IPS-18c (cell line): ENCODE measurements at regions not wholly inside any gene's neighbourhood (a gene's known extent, or its start where the extent isn't known, plus 50 kb on each side); places are given as distances from the start of the nearest gene placed in this dataset.

Experiments used
- H3K4me3 ChIP-seq: 2 replicates; pipeline ENCODE4 v1.7.0; 2013; ENCODE audit warnings: low read depth, mild to moderate bottlenecking, low read length, moderate library complexity; ENCODE audit not compliant: insufficient read depth
- H3K9me3 ChIP-seq: one replicate; pipeline ENCODE4 v1.6.1; 2013; ENCODE audit warnings: mild to moderate bottlenecking, low read length, moderate library complexity; ENCODE audit not compliant: control insufficient read depth, insufficient read depth

GRCh38 chrX:39161611-39162255 lies 360.5 kb downstream of the MID1IP1 start:
- H3K4me3 ChIP-seq = no peak overlapping the region
- H3K9me3 ChIP-seq = peaks cover 9% of the 10 kb centered on the region

DNA sequence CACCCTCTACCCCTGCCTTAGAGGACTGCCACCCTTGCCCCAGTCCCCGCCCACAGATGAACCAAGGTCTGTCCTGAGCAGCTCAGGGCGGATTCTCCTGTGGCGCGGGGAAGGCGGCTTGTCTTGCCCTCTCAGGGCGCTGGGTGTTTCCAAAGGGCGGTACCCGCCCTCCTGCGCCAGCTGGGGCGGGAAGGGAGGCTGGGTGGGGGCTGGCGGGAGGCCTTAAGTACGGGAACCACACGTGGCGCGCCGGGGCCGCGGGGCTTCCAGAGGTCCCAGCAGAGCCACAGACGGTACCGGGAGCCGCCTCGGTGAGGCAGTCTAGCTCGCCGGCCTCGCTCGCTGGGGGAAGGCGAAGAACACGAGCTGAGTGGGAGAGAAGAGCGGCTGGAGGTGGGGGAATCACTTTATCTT lies 361.1 kb downstream of the MID1IP1 start:
- Histone ChIP-seq H3K4me3 (no peak overlapping the region), H3K9me3 (peaks cover 9% of the 10 kb centered on the region)

DNA sequence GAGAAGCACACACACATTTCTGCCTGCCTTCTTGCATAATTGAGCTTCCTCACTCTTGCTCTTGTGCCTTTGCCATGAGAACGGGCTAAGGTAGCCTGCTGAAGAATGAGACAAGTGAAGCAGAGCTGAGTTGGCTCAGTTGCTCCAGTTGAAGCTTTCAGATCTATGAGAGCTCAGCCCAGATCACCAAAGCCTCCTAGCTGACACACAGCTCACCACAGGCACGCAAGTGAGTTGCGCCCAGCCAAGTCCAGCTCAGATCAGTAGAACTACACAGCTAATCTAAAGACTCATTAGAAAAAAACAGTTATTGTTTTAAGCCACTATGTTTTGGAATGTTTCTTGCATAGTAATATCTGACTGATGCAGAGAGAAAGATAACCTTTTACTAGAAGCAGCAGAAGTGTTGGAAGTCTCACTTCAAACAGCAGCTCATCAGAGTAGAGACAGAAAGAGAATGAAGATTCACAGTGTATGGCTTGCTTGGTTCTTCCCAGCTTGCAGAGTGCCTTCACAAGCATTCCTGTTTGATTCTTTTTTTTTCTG lies 362.4 kb downstream of the MID1IP1 start:
- H3K9me3 ChIP-seq = peaks cover 9% of the 10 kb centered on the region

GRCh38 chrX:39164212-39164611 lies 363.0 kb downstream of the MID1IP1 start:
- no peak overlapping the region for H3K4me3 ChIP-seq
- H3K9me3 ChIP-seq = peaks cover 9% of the 10 kb centered on the region

More for the DNA sequence above, 362.4 kb downstream of the MID1IP1 start:
- H3K4me3 ChIP-seq = no peak overlapping the region

DNA sequence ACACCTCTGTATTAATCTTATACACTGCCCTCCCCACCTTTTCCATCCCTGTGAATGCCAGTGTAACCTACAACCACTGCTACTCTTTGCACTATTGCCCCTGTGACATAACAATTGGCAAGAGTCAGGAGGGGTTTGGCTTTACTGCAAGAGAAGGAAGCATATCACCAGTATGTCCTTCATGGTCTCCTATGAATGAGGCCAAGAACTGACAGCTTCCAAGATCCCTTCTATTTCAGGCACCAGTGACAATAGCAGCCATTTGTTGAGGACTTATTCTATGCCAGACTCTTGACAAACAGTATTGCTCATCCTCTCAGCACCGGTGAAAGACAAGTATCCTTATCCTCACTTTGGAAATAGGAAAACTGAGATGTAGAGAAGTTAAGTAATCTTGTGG lies 363.9 kb downstream of the MID1IP1 start:
- Histone ChIP-seq H3K4me3 (no peak overlapping the region), H3K9me3 (peaks cover 9% of the 10 kb centered on the region)

- no peak overlapping the region for H3K4me3 ChIP-seq
- peaks cover 9% of the 10 kb centered on the region for H3K9me3 ChIP-seq
Observed at GRCh38 chrX:39165773-39166172, 364.5 kb downstream of the MID1IP1 start.

DNA sequence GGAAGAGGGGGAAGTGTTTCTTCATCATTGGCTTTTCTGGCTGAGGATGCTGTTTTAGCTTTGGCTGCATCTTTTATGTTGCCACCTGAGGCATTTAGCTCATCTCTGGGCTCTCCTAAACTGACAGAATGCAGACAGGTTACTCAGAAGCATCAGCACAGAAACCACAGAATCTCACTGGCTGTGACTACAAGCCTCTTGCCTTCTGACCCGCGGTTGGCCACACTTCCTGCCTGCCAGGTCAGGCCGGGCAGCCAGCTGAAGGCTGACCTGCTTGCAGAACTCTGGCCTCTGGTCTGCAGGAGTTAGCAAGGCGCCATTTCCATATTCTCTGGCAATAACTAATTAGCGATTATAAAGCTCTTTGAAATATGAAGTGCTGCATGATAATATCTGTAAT lies 366.5 kb downstream of the MID1IP1 start:
- Histone ChIP-seq H3K4me3 (no peak overlapping the region), H3K9me3 (peaks cover 9% of the 10 kb centered on the region)

DNA sequence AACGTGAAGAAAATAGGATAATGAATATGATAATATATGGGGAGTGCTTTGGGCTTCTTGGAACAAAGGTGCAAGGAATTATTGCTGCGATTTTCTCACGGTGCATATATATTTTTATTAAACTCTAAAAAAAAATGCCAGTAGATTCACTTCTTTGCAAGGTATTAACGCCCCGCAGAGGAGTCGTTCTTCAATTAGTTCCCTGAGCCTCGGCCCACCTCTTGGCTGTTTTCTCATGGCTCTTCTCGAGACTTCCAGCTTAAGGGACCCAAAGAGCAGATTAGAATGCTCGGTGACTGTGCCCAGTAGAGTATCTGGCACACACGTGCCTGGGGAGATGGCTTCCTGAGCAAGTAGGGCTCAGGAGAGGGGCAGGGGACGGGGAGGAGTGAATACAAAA lies 367.4 kb downstream of the MID1IP1 start:
- peaks cover 9% of the 10 kb centered on the region for H3K9me3 ChIP-seq
- no peak overlapping the region for H3K4me3 ChIP-seq

- Histone ChIP-seq H3K9me3 (peaks cover 9% of the 10 kb centered on the region), H3K4me3 (no peak overlapping the region)
Observed at GRCh38 chrX:39169976-39170375, 368.7 kb downstream of the MID1IP1 start.

DNA sequence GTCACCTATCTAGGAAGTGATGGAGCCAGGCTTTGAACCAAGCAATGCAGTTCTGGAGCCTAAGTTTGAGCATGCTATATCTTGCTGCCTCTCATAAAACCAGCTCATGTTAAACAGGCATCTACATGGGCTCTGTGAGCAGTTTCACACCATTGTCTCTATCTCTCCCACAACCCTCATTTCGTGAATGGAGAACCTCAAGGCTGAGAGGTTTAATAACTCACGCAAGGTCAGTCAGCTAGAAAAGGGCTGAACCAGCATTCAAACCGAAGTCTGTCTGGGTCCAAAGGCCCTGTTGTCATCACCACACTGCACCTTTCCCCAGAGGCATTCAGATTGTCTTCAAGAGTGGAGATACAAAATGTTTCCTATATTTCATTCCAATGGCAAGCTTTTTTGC lies 369.2 kb downstream of the MID1IP1 start:
- Histone ChIP-seq H3K9me3 (peaks cover 7% of the 10 kb centered on the region), H3K4me3 (no peak overlapping the region)

DNA sequence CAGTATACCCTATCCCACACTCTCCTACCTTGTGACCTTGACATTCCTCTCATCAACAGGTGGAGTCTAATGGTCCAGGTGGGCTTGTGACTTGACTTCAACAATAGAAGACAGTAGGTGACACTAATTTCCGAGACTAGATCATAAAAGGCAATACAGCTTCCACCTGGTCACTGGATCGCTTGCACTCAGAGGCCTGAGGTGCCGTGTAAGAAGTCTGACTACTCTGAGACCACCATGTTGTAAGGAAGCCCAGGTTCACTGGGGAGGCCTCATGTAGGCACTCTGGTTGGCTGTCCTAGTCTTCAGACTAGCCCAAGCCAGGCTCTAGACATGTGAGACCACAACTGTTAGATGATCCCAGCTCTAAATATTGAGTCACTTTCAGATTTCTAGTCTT lies 370.4 kb downstream of the MID1IP1 start:
- Histone ChIP-seq H3K9me3 (peaks cover 2% of the 10 kb centered on the region), H3K4me3 (no peak overlapping the region)

GRCh38 chrX:39174241-39174771 lies 373.0 kb downstream of the MID1IP1 start:
- Histone ChIP-seq H3K4me3 (no peak overlapping the region), H3K9me3 (peaks cover 2% of the 10 kb centered on the region)

DNA sequence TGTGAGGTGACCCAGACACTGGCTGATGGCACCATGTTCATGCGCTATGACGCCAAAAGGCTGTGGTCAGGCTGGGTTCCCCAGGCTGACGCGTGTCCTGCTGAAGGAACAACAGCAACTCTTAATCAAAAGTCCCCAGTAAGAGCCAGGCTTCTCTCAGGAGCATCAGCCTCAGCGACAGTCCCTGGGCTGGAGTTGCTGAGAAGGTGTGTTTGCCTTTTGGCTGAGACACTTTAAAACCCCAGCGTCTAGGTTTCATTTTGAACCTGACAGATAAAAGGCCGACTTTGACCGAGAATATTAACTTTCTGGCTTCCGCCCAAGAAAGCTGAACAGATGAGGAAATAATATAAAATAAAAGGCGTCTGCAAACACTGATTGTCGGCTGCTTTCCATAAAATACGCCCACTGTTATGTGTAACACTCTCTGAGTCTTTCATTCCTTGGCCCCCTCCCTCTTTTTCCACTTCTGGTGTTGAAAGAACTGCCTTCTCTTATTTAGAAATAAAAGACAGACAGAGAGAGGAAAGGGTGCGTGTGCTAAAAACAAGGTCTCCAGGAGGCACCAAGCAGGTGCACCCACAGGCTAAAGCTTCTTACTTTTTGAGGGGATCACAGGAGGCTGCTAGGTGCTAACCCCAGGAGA lies 373.6 kb downstream of the MID1IP1 start:
- peaks cover 2% of the 10 kb centered on the region for H3K9me3 ChIP-seq
- H3K4me3 ChIP-seq = no peak overlapping the region

GRCh38 chrX:39175418-39176057 lies 374.3 kb downstream of the MID1IP1 start:
- no peak overlapping the region; the same call in 1 of the 2 replicates for H3K4me3 ChIP-seq

GRCh38 chrX:39176105-39176504 lies 374.8 kb downstream of the MID1IP1 start:
- Histone ChIP-seq H3K9me3 (peaks cover 2% of the 10 kb centered on the region), H3K4me3 (no peak overlapping the region)

More at GRCh38 chrX:39175418-39176057, 374.3 kb downstream of the MID1IP1 start:
- H3K9me3 ChIP-seq = peaks cover 2% of the 10 kb centered on the region

- H3K9me3 ChIP-seq = peaks cover 3% of the 10 kb centered on the region
- no peak overlapping the region for H3K4me3 ChIP-seq
Observed at GRCh38 chrX:39189431-39189830, 388.2 kb downstream of the MID1IP1 start.

- peaks cover 5% of the 10 kb centered on the region for H3K9me3 ChIP-seq
- H3K4me3 ChIP-seq = no peak overlapping the region
Observed at GRCh38 chrX:39194673-39195072, 393.4 kb downstream of the MID1IP1 start.

- Histone ChIP-seq H3K9me3 (peaks cover 7% of the 10 kb centered on the region), H3K4me3 (no peak overlapping the region; the same call in 1 of the 2 replicates)
Observed at GRCh38 chrX:39195156-39195555, 393.9 kb downstream of the MID1IP1 start.
